SKM-1 treated with dmso at 0.1 percent for 144 hours (cell line): ENCODE measurements at regions not wholly inside any gene's neighbourhood (a gene's known extent, or its start where the extent isn't known, plus 50 kb on each side); places are given as distances from the start of the nearest gene placed in this dataset.

Experiments used
- DNase-seq: peaks from one replicate; lab custom pipeline; 2025; ENCODE audit not compliant: unreplicated experiment; lab: John Stamatoyannopoulos, UW

DNA sequence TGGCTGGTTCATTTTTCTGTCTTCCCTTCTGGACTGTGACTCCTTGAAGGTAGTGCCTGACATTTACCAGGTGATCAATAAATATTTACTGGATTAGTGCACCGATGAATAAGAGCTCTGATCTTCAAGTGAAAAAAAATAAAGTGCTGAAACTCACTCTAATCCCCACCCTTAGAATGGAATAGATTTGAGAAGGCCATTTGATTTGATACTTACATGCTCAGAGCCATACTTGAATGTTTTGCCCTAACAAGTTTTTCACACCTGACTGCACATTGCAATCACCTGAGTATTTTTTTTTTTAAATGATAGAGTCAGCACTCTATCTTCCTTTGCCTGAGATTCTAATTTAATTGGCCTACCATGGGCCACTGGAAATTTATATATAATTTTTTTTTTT lies 105.7 kb downstream of the LRRC70 start:
- no peak for DNase-seq

DNA sequence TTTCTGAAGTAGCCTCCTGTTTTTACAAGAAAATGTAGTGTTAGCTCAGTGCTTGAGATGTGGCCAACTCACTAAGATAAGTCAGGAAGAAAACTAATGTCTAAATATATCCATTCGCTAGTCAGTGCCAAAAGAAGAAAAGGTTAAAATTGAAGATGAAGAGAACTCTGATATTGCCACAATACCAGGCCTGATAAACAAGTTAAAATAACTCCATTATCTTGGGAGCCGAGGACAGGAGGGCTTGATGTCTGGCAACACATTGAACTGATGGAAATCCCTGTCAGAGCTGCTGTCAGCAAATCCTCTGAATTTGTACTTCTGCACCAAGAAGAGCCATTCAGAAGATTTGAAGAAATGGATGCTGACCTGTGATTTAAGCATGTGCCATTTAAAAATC lies 103.4 kb downstream of the LRRC70 start:
- no peak for DNase-seq

- DNase-seq = no peak
Measured at GRCh38 chr5:62681117-62681850, 102.7 kb downstream of the LRRC70 start.

DNA sequence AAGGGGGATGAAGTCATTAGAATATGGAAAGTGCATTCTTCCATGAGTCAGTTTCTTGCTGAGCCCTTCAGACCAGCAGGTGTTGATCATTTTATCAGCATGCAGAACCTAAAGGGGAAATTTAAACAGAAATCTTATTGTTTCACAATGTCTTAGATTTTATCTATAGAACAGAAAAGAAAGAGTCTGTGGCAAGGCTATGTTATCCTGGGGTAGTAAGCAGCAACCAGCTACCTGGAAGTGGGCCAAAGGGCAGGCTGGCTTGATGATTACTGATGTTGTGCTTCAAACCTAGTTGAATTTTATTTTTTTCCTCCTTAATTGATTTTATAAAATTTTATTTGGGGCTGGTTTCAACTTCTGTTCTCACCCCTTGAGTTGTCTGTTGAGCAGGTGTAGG lies 101.5 kb downstream of the LRRC70 start:
- no peak for DNase-seq
